Mammary epithelial cell (primary cell): ENCODE measurements at regions not wholly inside any gene's neighbourhood (a gene's known extent, or its start where the extent isn't known, plus 50 kb on each side); places are given as distances from the start of the nearest gene placed in this dataset.

Source experiments
- CTCF ChIP-seq, 2 donors: IDR thresholded peaks in 1 of 2; conservative IDR thresholded peaks in 1 of 2; 2 replicates each; pipeline ENCODE4 v1.5.1; 2011 to 2012; ENCODE audit warnings: inconsistent platforms in 2 of 2, low read length in 2 of 2, mild to moderate bottlenecking in 2 of 2, control low read depth in 1 of 2, low read depth in 1 of 2; ENCODE audit not compliant: insufficient read depth in 1 of 2; ENCODE audit errors: extremely low read depth in 1 of 2
- EZH2 ChIP-seq: IDR thresholded peaks from 2 replicates; pipeline ENCODE4 v1.6.1; 2012; ENCODE audit warnings: low read length, inconsistent platforms, borderline replicate concordance

DNA sequence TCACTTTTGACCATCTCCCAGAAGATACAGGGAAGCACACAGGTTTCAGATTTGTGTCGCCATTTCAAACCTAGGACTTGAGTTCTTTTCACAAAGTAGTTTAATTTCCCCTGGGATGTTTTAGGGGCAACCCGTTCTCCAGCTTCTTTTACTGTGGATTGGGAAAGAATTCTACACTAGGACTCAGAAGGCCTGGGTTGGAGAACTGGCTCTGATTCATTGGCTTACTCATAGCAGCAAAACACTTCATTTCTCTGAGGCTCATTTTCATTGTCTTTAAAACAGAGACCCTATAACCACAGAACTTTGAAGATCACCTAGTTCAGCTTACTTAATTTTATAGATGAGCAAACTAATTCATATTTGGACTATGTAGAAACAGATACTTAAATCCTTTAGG is 175.9 kb upstream of the SALL1 start:
- TF ChIP-seq CTCF (conservative IDR thresholded peaks at IDR 0.05 in 1 of 2, IDR thresholded peaks at IDR 0.05 in 1 of 2; ENCODE audit: extremely low read depth in 1 of 2, insufficient read depth in 1 of 2, low read depth in 1 of 2, low read length in 2 of 2) = no peak
- TF ChIP-seq EZH2 = no peak
